ENCODE measurements at regions not wholly inside any gene's neighbourhood (a gene's known extent, or its start where the extent isn't known, plus 50 kb on each side); places are given as distances from the start of the nearest gene placed in this dataset.

GRCh38 chr4:12173496-12173895 lies 744.8 kb upstream of the HS3ST1 start:
- no peak for DNase-seq (ENCODE audit: low spot score)
- H3K27ac ChIP-seq: no peak overlapping the region
- WGBS: 84% methylated on average over 4 of the region's 4 CpGs

DNA sequence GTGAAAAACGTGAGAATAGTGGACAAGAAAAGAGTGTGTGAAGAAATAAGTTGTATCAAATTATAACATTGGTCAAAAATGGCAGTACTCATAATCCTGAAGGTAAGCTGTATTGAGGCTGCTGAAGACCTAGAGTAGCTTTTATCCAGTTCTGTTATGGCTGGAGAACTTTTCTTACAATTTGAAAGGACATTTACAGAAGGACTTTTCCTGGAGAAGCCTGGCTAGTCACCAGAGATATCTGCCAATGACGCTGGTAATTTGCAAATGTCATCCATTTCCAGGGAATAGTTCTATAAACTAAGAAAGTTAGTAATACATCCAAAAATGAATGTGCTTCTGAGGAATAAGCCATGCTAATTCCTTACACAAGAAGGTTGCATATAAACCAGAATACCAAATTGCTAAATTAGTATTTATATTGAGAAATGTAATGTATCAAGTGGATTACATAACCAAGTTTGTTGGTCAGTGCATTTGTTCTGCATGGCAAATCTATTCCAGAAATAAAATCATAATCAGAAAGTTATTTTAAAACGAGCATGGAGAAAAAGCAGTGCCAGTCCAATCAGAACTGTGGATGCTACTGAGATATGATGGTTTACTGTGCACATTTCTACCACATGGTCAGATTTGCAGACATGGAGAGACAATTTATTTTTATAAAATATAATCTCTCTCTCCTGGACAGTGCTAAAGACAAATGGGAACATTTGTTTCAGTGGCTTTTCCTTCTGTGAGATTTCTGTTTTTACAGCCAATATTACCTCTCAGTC lies 743.7 kb upstream of the HS3ST1 start:
- TF ChIP-seq, protein P1, sequence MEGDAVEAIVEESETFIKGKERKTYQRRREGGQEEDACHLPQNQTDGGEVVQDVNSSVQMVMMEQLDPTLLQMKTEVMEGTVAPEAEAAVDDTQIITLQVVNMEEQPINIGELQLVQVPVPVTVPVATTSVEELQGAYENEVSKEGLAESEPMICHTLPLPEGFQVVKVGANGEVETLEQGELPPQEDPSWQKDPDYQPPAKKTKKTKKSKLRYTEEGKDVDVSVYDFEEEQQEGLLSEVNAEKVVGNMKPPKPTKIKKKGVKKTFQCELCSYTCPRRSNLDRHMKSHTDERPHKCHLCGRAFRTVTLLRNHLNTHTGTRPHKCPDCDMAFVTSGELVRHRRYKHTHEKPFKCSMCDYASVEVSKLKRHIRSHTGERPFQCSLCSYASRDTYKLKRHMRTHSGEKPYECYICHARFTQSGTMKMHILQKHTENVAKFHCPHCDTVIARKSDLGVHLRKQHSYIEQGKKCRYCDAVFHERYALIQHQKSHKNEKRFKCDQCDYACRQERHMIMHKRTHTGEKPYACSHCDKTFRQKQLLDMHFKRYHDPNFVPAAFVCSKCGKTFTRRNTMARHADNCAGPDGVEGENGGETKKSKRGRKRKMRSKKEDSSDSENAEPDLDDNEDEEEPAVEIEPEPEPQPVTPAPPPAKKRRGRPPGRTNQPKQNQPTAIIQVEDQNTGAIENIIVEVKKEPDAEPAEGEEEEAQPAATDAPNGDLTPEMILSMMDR (IDR thresholded peaks at IDR 0.05): no peak
- TF ChIP-seq POLR2A (IDR thresholded peaks at IDR 0.05): no peak
- no peak for TF ChIP-seq POLR2AphosphoS5 (IDR thresholded peaks at IDR 0.05)
- DNase-seq (ENCODE audit: low spot score): no peak
- Histone ChIP-seq H3K4me3 (no peak overlapping the region), H3K27me3 (replicated peaks; ENCODE audit: insufficient read depth) (no peaks in the 10 kb centered on the region), H3K9me3 (no peaks in the 10 kb centered on the region), H3K4me1 (replicated peaks) (no peaks in the 10 kb centered on the region), H3K36me3 (no peaks in the 10 kb centered on the region), H3K27ac (no peak overlapping the region)
- 61% methylated on average over 3 of the region's 3 CpGs for WGBS
- intact Hi-C loops (cut with DNase I): no loop called here

More at GRCh38 chr4:12173496-12173895, 744.8 kb upstream of the HS3ST1 start:
- Histone ChIP-seq H3K9me3 (no peaks in the 10 kb centered on the region), H3K36me3 (no peaks in the 10 kb centered on the region), H3K27me3 (replicated peaks; ENCODE audit: insufficient read depth) (no peaks in the 10 kb centered on the region), H3K4me1 (replicated peaks) (no peaks in the 10 kb centered on the region), H3K4me3 (no peak overlapping the region)
- TF ChIP-seq, protein P1 (IDR thresholded peaks at IDR 0.05): no peak
- TF ChIP-seq POLR2A (IDR thresholded peaks at IDR 0.05) (no peak), POLR2AphosphoS5 (IDR thresholded peaks at IDR 0.05) (no peak)
- intact Hi-C loops (cut with DNase I): no loop called here

- no peak for TF ChIP-seq POLR2AphosphoS5 (IDR thresholded peaks at IDR 0.05)
- no peak for TF ChIP-seq POLR2A (IDR thresholded peaks at IDR 0.05)
- TF ChIP-seq, protein P1 (IDR thresholded peaks at IDR 0.05): no peak
- Histone ChIP-seq H3K9me3 (no peaks in the 10 kb centered on the region), H3K27me3 (replicated peaks; ENCODE audit: insufficient read depth) (no peaks in the 10 kb centered on the region), H3K4me1 (replicated peaks) (no peaks in the 10 kb centered on the region), H3K4me3 (no peak overlapping the region), H3K36me3 (no peaks in the 10 kb centered on the region), H3K27ac (no peak overlapping the region)
- WGBS: 83% methylated on average over 4 of the region's 4 CpGs
- intact Hi-C loops (cut with DNase I): no loop called here
- no peak for DNase-seq (ENCODE audit: low spot score)
Measured at GRCh38 chr4:12170308-12170707, 741.6 kb upstream of the HS3ST1 start.

- no peaks in the 10 kb centered on the region for H3K4me1 ChIP-seq (replicated peaks)
- H3K27ac ChIP-seq: no peak overlapping the region
- H3K4me3 ChIP-seq: no peak overlapping the region
- no peaks in the 10 kb centered on the region for H3K27me3 ChIP-seq (replicated peaks; ENCODE audit: insufficient read depth)
- H3K9me3 ChIP-seq: no peaks in the 10 kb centered on the region
- H3K36me3 ChIP-seq: no peaks in the 10 kb centered on the region
- intact Hi-C loops (cut with DNase I): no loop called here
- no peak for DNase-seq (ENCODE audit: low spot score)
- no peak for TF ChIP-seq POLR2AphosphoS5 (IDR thresholded peaks at IDR 0.05)
- TF ChIP-seq, protein P1 (IDR thresholded peaks at IDR 0.05): no peak
Measured at GRCh38 chr4:12165616-12166015, 736.9 kb upstream of the HS3ST1 start.

DNA sequence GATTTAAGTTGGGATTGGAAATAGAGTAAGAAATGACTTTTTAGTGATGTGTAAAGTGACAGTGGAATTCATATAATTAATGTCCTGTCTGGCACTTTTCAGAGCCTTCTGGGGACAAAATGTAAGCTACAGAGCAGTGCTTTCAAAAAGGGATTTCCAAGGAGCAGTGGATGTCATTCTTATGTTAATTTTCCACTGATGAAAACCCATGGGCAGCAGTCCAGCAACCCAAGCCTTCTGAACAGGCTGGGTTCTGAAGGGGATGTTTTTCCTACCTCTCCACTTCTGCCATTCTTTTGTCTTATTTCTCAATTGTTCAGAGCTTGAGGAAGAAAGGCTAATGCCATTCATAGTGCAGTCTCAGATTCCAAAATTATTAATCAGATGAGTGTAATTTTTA lies 717.6 kb upstream of the HS3ST1 start:
- no peak overlapping the region for H3K4me3 ChIP-seq
- no peaks in the 10 kb centered on the region for H3K4me1 ChIP-seq (replicated peaks)
- no peak for DNase-seq (ENCODE audit: low spot score)
- no peaks in the 10 kb centered on the region for H3K9me3 ChIP-seq
- intact Hi-C loops (cut with DNase I): no loop called here
- H3K27ac ChIP-seq: no peak overlapping the region
- no peaks in the 10 kb centered on the region for H3K36me3 ChIP-seq
- no peak for TF ChIP-seq POLR2AphosphoS5 (IDR thresholded peaks at IDR 0.05)
- no peak for TF ChIP-seq POLR2A (IDR thresholded peaks at IDR 0.05)
- TF ChIP-seq, protein P1 (IDR thresholded peaks at IDR 0.05): no peak
- H3K27me3 ChIP-seq (replicated peaks; ENCODE audit: insufficient read depth): no peaks in the 10 kb centered on the region
